BLaER1 (cell line): ENCODE measurements at regions not wholly inside any gene's neighbourhood (a gene's known extent, or its start where the extent isn't known, plus 50 kb on each side); places are given as distances from the start of the nearest gene placed in this dataset.
"Not testable (repeated sequence)": the region's sequence is repeated elsewhere in the genome, so short reads cannot be mapped to it uniquely, and the experiment has no call there.

Experiments
- H3K27ac ChIP-seq: shearing (Covaris generic); formaldehyde crosslinking; 2 replicates; pipeline ENCODE4 v1.8.1; 2022
- H3K27me3 ChIP-seq: shearing (Covaris generic); formaldehyde crosslinking; 2 replicates; pipeline ENCODE4 v1.8.1; 2022
- H3K36me3 ChIP-seq: shearing (Covaris generic); formaldehyde crosslinking; 2 replicates; pipeline ENCODE4 v1.8.1; 2022
- H3K4me1 ChIP-seq: shearing (Covaris generic); formaldehyde crosslinking; 2 replicates; pipeline ENCODE4 v1.8.1; 2022
- H3K4me2 ChIP-seq: shearing (Covaris generic); formaldehyde crosslinking; 2 replicates; pipeline ENCODE4 v1.8.1; 2022
- H3K4me3 ChIP-seq: shearing (Covaris generic); formaldehyde crosslinking; 2 replicates; pipeline ENCODE4 v1.8.1; 2022
- H3K9ac ChIP-seq: shearing (Covaris generic); formaldehyde crosslinking; 2 replicates; pipeline ENCODE4 v1.8.1; 2022
- H3K9me3 ChIP-seq: shearing (Covaris generic); formaldehyde crosslinking; 2 replicates; pipeline ENCODE4 v1.8.1; 2022
- H4K20me1 ChIP-seq: shearing (Covaris generic); formaldehyde crosslinking; 2 replicates; pipeline ENCODE4 v1.8.1; 2022
- Cebpa-rat ChIP-seq: shearing (Covaris generic); IDR thresholded peaks from 2 replicates; pipeline ENCODE4 v1.8.1; 2022

GRCh38 chr1:26626994-26627393 lies 68.8 kb upstream of the ARID1A start:
- Histone ChIP-seq H3K4me3 (no peak overlapping the region), H3K27ac (no peak overlapping the region), H3K27me3 (no peaks in the 10 kb centered on the region), H4K20me1 (no peaks in the 10 kb centered on the region), H3K36me3 (no peaks in the 10 kb centered on the region), H3K4me2 (no peak overlapping the region), H3K4me1 (peaks cover 16% of the 10 kb centered on the region), H3K9me3 (peaks cover 3% of the 10 kb centered on the region; the same call in 1 of the 2 replicates), H3K9ac (no peak overlapping the region)
- no peak for TF ChIP-seq Cebpa-rat

DNA sequence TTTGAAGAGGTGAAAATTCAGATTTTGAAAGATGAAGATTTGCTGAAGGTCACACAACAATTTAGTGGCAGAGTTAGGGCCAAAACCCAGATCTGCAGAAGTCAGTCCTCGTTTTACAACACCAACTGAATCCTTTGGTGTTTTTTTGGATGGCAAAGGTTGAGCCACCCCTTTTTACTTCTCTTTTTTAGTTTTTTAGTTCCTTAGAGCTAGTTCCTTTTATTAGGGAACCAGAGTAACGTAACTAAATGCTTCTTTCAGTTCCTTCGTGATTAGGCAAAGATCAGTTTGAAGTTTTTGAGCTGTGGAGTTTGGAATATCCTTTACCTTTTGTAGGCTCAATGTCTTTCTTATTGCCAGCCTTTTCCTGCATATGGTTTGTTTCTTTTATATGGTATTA lies 67.9 kb upstream of the ARID1A start:
- Histone ChIP-seq H3K9ac (no peak overlapping the region), H3K27ac (no peak overlapping the region), H3K4me3 (no peak overlapping the region), H3K27me3 (no peaks in the 10 kb centered on the region), H4K20me1 (no peaks in the 10 kb centered on the region), H3K9me3 (peaks cover 9% of the 10 kb centered on the region; the same call in 1 of the 2 replicates), H3K36me3 (no peaks in the 10 kb centered on the region), H3K4me2 (peak overlapping the region; percentile 29; the same call in 1 of the 2 replicates), H3K4me1 (peaks cover 15% of the 10 kb centered on the region)
- TF ChIP-seq Cebpa-rat, result no peak

DNA sequence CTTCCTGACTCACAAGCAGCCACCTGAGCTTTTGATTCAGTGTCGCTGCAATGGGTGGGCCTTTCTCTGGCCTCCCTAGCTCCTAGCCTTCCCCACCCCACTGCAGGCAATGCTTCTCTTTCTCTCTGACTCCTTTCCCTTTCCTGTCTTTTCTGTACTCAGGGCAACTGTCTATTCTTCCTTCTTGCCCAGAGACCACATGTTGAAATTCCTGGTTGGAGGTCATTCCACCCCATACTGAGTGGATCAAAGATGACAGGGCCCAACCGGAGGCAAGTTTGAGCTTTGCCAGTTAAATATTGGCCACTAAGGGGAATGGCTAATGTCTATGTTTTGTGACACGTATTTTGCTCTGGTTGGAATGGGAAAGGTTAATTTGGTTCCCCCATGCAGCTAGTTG lies 65.2 kb upstream of the ARID1A start:
- Histone ChIP-seq H3K27me3 (no peaks in the 10 kb centered on the region), H4K20me1 (no peaks in the 10 kb centered on the region), H3K9me3 (peaks cover 9% of the 10 kb centered on the region; the same call in 1 of the 2 replicates), H3K4me2 (no peak overlapping the region), H3K4me1 (peaks cover 22% of the 10 kb centered on the region), H3K4me3 (no peak overlapping the region), H3K9ac (no peak overlapping the region), H3K27ac (no peak overlapping the region), H3K36me3 (no peaks in the 10 kb centered on the region)
- no peak for TF ChIP-seq Cebpa-rat

GRCh38 chr1:26635800-26636199 lies 60.0 kb upstream of the ARID1A start:
- H3K4me3 ChIP-seq, H3K36me3 ChIP-seq, H3K9me3 ChIP-seq, H3K9ac ChIP-seq, H4K20me1 ChIP-seq, H3K27ac ChIP-seq, H3K27me3 ChIP-seq, H3K4me2 ChIP-seq: not testable (repeated sequence)
- H3K4me1 ChIP-seq, result peaks cover 34% of the 10 kb centered on the region

DNA sequence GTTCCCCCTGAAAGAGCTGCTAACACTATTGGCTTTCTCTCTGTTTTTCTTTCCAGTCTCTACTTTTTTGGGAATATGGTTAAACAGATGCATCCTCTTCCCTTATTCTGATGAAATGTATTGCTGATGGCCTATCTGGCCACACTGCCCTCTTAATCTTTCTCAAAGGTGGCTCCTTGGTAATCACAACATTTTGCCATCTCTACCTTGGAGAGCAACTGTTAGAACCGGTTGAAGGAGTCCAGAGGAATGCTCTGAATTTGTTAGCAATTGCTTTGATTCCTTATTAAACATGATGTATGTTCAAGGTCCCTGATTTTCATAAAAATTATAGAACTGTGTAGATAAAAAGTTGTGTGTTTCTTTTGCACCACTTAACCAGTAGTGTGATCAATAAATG lies 50.1 kb upstream of the ARID1A start:
- H3K36me3 ChIP-seq, result no peaks in the 10 kb centered on the region
- H3K27me3 ChIP-seq, result no peaks in the 10 kb centered on the region
- no peaks in the 10 kb centered on the region for H3K9me3 ChIP-seq
- H3K4me2 ChIP-seq, result no peak overlapping the region
- no peak overlapping the region for H3K4me3 ChIP-seq
- no peak overlapping the region for H3K27ac ChIP-seq
- H3K9ac ChIP-seq, result no peak overlapping the region
- TF ChIP-seq Cebpa-rat, result no peak
- no peaks in the 10 kb centered on the region for H4K20me1 ChIP-seq
- no peaks in the 10 kb centered on the region for H3K4me1 ChIP-seq
